AG09309 (cell line): ENCODE measurements at regions not wholly inside any gene's neighbourhood (a gene's known extent, or its start where the extent isn't known, plus 50 kb on each side); places are given as distances from the start of the nearest gene placed in this dataset.
"Not testable (repeated sequence)": the region's sequence is repeated elsewhere in the genome, so short reads cannot be mapped to it uniquely, and the experiment has no call there.

Experiments
- DNase-seq: peaks from one replicate; pipeline ENCODE4 v3.0.0-alpha.2; 2010; ENCODE audit warnings: low read depth
- H3K4me3 ChIP-seq: 2 replicates; pipeline ENCODE4 v1.5.1; 2011; ENCODE audit warnings: mild to moderate bottlenecking, low read depth, low read length, moderate library complexity; ENCODE audit not compliant: control insufficient read depth
- CTCF ChIP-seq: IDR thresholded peaks from 2 replicates; pipeline ENCODE4 v1.5.1; 2011; ENCODE audit warnings: mild to moderate bottlenecking, low read depth, low read length, inconsistent platforms; ENCODE audit not compliant: insufficient read depth, control insufficient read depth; ENCODE audit errors: missing control alignments

- no peak for DNase-seq
- H3K4me3 ChIP-seq = no peak overlapping the region
- no peak for TF ChIP-seq CTCF
Measured at GRCh38 chr5:165039748-165040147, 1534.3 kb downstream of the MAT2B start.

DNA sequence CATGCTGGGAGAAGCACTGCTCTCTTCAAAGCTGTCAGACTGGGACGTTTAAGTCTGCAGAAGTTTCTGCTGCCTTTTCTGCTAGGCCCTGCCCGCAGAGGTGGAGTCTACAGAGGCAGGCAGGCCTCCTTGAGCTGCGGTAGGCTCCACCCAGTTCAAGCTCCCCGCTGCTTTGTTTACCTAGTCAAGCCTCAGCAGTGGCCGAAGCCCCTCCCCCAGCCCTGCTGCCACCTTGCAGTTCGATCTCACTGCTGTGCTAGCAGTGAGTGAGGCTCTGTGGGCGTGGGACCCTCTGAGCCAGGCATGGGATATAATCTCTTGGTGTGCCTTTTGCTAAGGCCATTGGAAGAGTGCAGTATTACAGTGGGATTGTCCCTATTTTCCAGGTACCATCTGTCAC, 1540.5 kb downstream of the MAT2B start:
- not testable (repeated sequence) for H3K4me3 ChIP-seq, DNase-seq

- DNase-seq = no peak
- no peak for TF ChIP-seq CTCF
- no peak overlapping the region for H3K4me3 ChIP-seq
Measured at GRCh38 chr5:165055476-165055875, 1550.1 kb downstream of the MAT2B start.

GRCh38 chr5:165057145-165057544, 1551.7 kb downstream of the MAT2B start:
- DNase-seq = no peak
- TF ChIP-seq CTCF = no peak
- H3K4me3 ChIP-seq = no peak overlapping the region

- no peak for DNase-seq
- H3K4me3 ChIP-seq = no peak overlapping the region
- no peak for TF ChIP-seq CTCF
Measured at GRCh38 chr5:165066751-165067385, 1561.4 kb downstream of the MAT2B start.

DNA sequence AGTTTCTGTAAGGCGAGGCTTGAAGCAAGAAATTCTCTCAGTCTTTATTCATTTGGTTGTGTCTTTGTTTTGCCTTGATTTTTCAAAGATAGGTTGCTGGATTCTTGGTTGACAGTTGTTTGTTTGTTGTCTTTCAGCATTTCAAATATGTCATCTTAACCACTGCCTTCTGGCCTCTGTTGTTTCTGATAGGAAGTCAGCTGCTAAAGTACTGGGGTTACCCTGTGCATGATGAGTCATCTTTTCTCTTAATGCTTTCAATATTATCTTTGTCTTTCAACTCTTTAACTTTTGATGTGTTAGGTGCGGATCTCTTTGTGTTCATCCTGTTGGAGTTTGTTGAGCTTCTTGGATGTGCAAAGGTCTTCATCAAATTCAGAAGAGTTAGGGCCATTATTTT, 1571.3 kb downstream of the MAT2B start:
- no peak for DNase-seq
- H3K4me3 ChIP-seq = no peak overlapping the region
- TF ChIP-seq CTCF = no peak

DNA sequence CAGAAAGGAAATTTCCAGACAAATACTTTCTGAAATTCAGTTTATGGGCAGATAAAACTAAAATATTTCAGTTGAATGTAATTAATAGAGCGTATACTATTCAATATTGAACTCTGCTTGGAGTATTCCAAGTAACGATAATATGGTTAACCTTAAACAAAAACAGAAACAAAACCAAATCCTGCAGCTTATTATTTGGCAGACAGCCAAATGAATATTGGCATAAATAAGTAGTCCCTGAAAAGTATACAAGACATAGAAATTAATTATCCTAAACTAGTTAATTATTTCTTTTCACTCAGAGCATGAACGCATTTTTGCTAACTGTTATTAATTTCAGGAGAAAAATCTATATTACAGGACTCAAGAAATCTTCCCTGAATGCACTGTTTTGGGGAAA, 1574.0 kb downstream of the MAT2B start:
- no peak for DNase-seq
- no peak for TF ChIP-seq CTCF
- H3K4me3 ChIP-seq = no peak overlapping the region

GRCh38 chr5:165083394-165083793, 1578.0 kb downstream of the MAT2B start:
- no peak for DNase-seq
- no peak for TF ChIP-seq CTCF

More at GRCh38 chr5:165083394-165083793, 1578.0 kb downstream of the MAT2B start:
- no peak overlapping the region for H3K4me3 ChIP-seq
